HepG2 (cell line): ENCODE measurements at regions not wholly inside any gene's neighbourhood (a gene's known extent, or its start where the extent isn't known, plus 50 kb on each side); places are given as distances from the start of the nearest gene placed in this dataset.

Experiments
- ATAC-seq: fragments of 200-7000 bp; cut with Tn5 transposase; 3 replicates; pipeline ENCODE4 v1.9.1; 2020; ENCODE audit warnings: mild to moderate bottlenecking, moderate library complexity
- BruUV-seq: library from RNA; stranded (reverse); fragments of 400-500 nt; replicated peaks from 2 replicates; lab custom pipeline; 2021; lab: Mats Ljungman, UMichigan
- CTCF ChIA-PET: fragments of 300-600 bp; formaldehyde crosslinking; extraction: SDS; loops from one replicate; lab custom pipeline; 2021; ENCODE audit warnings: low total read pairs, inconsistent platforms, low intra/inter-chr PET ratio; lab: Yijun Ruan, JAX
- POLR2A ChIA-PET: fragments of 350-600 bp; sonication (Branson Sonifier 250); formaldehyde crosslinking; loops from one replicate; lab custom pipeline; 2020; ENCODE audit warnings: antibody characterized with exemption, inconsistent platforms; lab: Yijun Ruan, JAX
- DNase-seq: peaks from one replicate; pipeline ENCODE4 v3.0.0-alpha.2; 2015; ENCODE audit warnings: low spot score
- FAIRE-seq: peaks from 3 replicates; lab custom pipeline; 2011; peaks lifted over from hg19 to GRCh38; lab: Jason Lieb, UNC
- H2AFZ ChIP-seq: one replicate; pipeline ENCODE4 v1.6.1; 2011; ENCODE audit warnings: low read length, inconsistent platforms
- H3K27ac ChIP-seq: fragments of 300-600 bp; 3 replicates; pipeline ENCODE4 v1.8.0; 2011; ENCODE audit warnings: mixed run types, mild to moderate bottlenecking, mixed read lengths, low read length, inconsistent platforms; ENCODE audit not compliant: insufficient read depth; ENCODE audit errors: extremely low read length
- H3K27me3 ChIP-seq, 2 experiments: fragments of 200-600 bp in 1 of 2; 2 replicates in 1 of 2; 3 replicates in 1 of 2; pipeline versions ENCODE4 v1.6.0 to v1.8.0; 2011; ENCODE audit warnings: low read length in 2 of 2, mild to moderate bottlenecking in 2 of 2, moderate library complexity in 2 of 2, inconsistent platforms in 1 of 2; ENCODE audit not compliant: insufficient read depth in 2 of 2, control insufficient read depth in 1 of 2
- H3K36me3 ChIP-seq, 2 experiments: fragments of 200-600 bp in 1 of 2; replicated peaks in 1 of 2; 2 replicates in 1 of 2; 3 replicates in 1 of 2; pipeline versions ENCODE4 v1.5.1 to v1.8.0; 2011; ENCODE audit warnings: low read length in 2 of 2, inconsistent platforms in 1 of 2; ENCODE audit not compliant: insufficient read depth in 2 of 2, control insufficient read depth in 1 of 2
- H3K4me1 ChIP-seq: 2 replicates; pipeline ENCODE4 v1.5.1; 2012; ENCODE audit warnings: low read length, inconsistent platforms; ENCODE audit not compliant: insufficient read depth
- H3K4me2 ChIP-seq: 2 replicates; pipeline ENCODE4 v1.6.0; 2011; ENCODE audit warnings: low read depth, low read length, inconsistent platforms
- H3K4me3 ChIP-seq, 3 experiments: fragments of 200-600 bp in 1 of 3; sonication (generic), shearing (Covaris generic) in 1 of 3; replicated peaks in 1 of 3; 2 replicates each; pipeline ENCODE4 v1.5.1; 2011 to 2016; ENCODE audit warnings: low read length in 3 of 3, inconsistent platforms in 2 of 3, low read depth in 2 of 3, mild to moderate bottlenecking in 2 of 3, control low read depth in 1 of 3, mixed read lengths in 1 of 3; ENCODE audit not compliant: insufficient read depth in 1 of 3
- H3K79me2 ChIP-seq: one replicate; pipeline ENCODE4 v1.6.1; 2011; ENCODE audit warnings: low read length, inconsistent platforms; ENCODE audit not compliant: insufficient read depth
- H3K9ac ChIP-seq: 2 replicates; pipeline ENCODE4 v1.6.0; 2011; ENCODE audit warnings: mild to moderate bottlenecking, low read depth, low read length, inconsistent platforms; ENCODE audit not compliant: insufficient read depth
- H3K9me3 ChIP-seq: 2 replicates; pipeline ENCODE4 v1.5.1; 2012; ENCODE audit warnings: mild to moderate bottlenecking, low read length
- H4K20me1 ChIP-seq: 2 replicates; pipeline ENCODE4 v1.6.0; 2011; ENCODE audit warnings: inconsistent platforms, mild to moderate bottlenecking, low read length, moderate library complexity; ENCODE audit not compliant: insufficient read depth
- ARID3A ChIP-seq: IDR thresholded peaks from 2 replicates; pipeline ENCODE4 v1.6.1; 2012; ENCODE audit warnings: low read depth, low read length, improper control_type of control experiment
- MLXIP ChIP-seq: sonication (generic); formaldehyde crosslinking; IDR thresholded peaks from 2 replicates; pipeline ENCODE4 v1.9.0; 2021; ENCODE audit warnings: missing genetic modification reagents, borderline replicate concordance
- NFRKB ChIP-seq: fragments of 450-650 bp; IDR thresholded peaks from 2 replicates; pipeline ENCODE4 v1.6.1; 2017
- ONECUT2 ChIP-seq: sonication (generic); formaldehyde crosslinking; IDR thresholded peaks from 2 replicates; pipeline ENCODE4 v1.4.0; 2020; ENCODE audit warnings: missing genetic modification reagents
- POLR2AphosphoS2 ChIP-seq: IDR thresholded peaks from 2 replicates; pipeline ENCODE4 v1.6.1; 2011; ENCODE audit warnings: low read depth, low read length, improper control_type of control experiment
- SNAI1 ChIP-seq: sonication (generic); formaldehyde crosslinking; IDR thresholded peaks from 2 replicates; pipeline ENCODE4 v1.5.0; 2020; ENCODE audit warnings: mild to moderate bottlenecking, missing genetic modification reagents, borderline replicate concordance
- UBTF ChIP-seq: sonication (generic); formaldehyde crosslinking; IDR thresholded peaks from 2 replicates; pipeline ENCODE4 v1.4.0; 2020; ENCODE audit warnings: mild to moderate bottlenecking, missing genetic modification reagents
- USF2 ChIP-seq, 2 experiments: sonication (generic) in 1 of 2; formaldehyde crosslinking in 1 of 2; IDR thresholded peaks; 2 replicates each; pipeline versions ENCODE4 v1.5.1 to v1.6.1; 2011 to 2020; ENCODE audit warnings: borderline replicate concordance in 1 of 2, low read depth in 1 of 2, low read length in 1 of 2, mild to moderate bottlenecking in 1 of 2, missing genetic modification reagents in 1 of 2, moderate library complexity in 1 of 2
- ZBTB7B ChIP-seq: sonication (generic); formaldehyde crosslinking; IDR thresholded peaks from 2 replicates; pipeline ENCODE4 v1.4.0; 2020; ENCODE audit warnings: missing genetic modification reagents
- ZMAT3 ChIP-seq: sonication (generic); formaldehyde crosslinking; conservative IDR thresholded peaks from 2 replicates; pipeline ENCODE4 v1.7.0; 2021; ENCODE audit warnings: missing genetic modification reagents
- ZNF510 ChIP-seq: sonication (generic); formaldehyde crosslinking; IDR thresholded peaks from 2 replicates; pipeline ENCODE4 v1.4.0; 2020; ENCODE audit warnings: low read depth, mild to moderate bottlenecking, missing genetic modification reagents
- ZNF597 ChIP-seq: sonication (generic); formaldehyde crosslinking; IDR thresholded peaks from 2 replicates; pipeline ENCODE4 v1.5.0; 2020; ENCODE audit warnings: missing genetic modification reagents
- ZNF615 ChIP-seq: sonication (generic); formaldehyde crosslinking; IDR thresholded peaks from 2 replicates; pipeline ENCODE4 v1.5.0; 2020; ENCODE audit warnings: mild to moderate bottlenecking, missing genetic modification reagents, borderline replicate concordance
- ZSCAN9 ChIP-seq: IDR thresholded peaks from 2 replicates; pipeline ENCODE4 v1.6.1; 2016; ENCODE audit warnings: borderline replicate concordance
- WGBS: methylation state at CpG from one replicate; pipeline ENCODE4 v1.1.6; 2017; ENCODE audit warnings: low lambda C conversion rate; 5-methylcytosine and 5-hydroxymethylcytosine counted together
- in situ Hi-C: cut with HindIII; loops from 2 replicates; pipeline ENCODE4 v1.10.0; 2017; ENCODE audit warnings: low pct_unique_long_range_greater_than_20kb; ENCODE audit not compliant: extremely low pct_ligation_motif_present
- intact Hi-C: fragments of 100-400 bp; cut with micrococcal nuclease; formaldehyde crosslinking; loops from one replicate; pipeline ENCODE4 v1.10.0; 2022; ENCODE audit not compliant: unreplicated experiment

GRCh38 chr13:106810069-106810468 lies 242.1 kb upstream of the ARGLU1 start:
- POLR2A ChIA-PET, result no interaction called here
- no TSS peak for BruUV-seq
- CTCF ChIA-PET, result no interaction called here
- ATAC-seq (no peak), FAIRE-seq (no peak), DNase-seq (no peak)
- Histone ChIP-seq H3K9me3 (no peaks in the 10 kb centered on the region), H3K27ac (no peak overlapping the region), H3K9ac (no peak overlapping the region), H2AFZ (no peak overlapping the region), H3K27me3 (no peaks in the 10 kb centered on the region), H3K36me3 (no peaks in the 10 kb centered on the region), H3K79me2 (no peaks in the 10 kb centered on the region), H3K4me2 (no peak overlapping the region), H3K4me1 (no peaks in the 10 kb centered on the region), H3K4me3 (no peak overlapping the region), H4K20me1 (no peaks in the 10 kb centered on the region)
- intact Hi-C loops (no loop called here), in situ Hi-C loops (no loop called here)
- no peak for TF ChIP-seq MLXIP (CRISPR knock-in tag)
- TF ChIP-seq ONECUT2 (CRISPR knock-in tag), result no peak
- no peak for TF ChIP-seq ZNF597 (CRISPR knock-in tag)
- TF ChIP-seq USF2 (IDR thresholded peaks at IDR 0.05; ENCODE audit: low read depth, low read length), result no peak
- no peak for TF ChIP-seq USF2 (CRISPR knock-in tag; IDR thresholded peaks at IDR 0.05; ENCODE audit: borderline replicate concordance)
- TF ChIP-seq ZNF615 (CRISPR knock-in tag), result no peak
- TF ChIP-seq POLR2AphosphoS2, result no peak
- TF ChIP-seq ARID3A, result no peak
- TF ChIP-seq NFRKB, result no peak
- no peak for TF ChIP-seq SNAI1 (CRISPR knock-in tag)
- no peak for TF ChIP-seq ZSCAN9 (CRISPR knock-in tag)
- TF ChIP-seq UBTF, result no peak
- TF ChIP-seq ZMAT3, result no peak
- no peak for TF ChIP-seq ZNF510
- no peak for TF ChIP-seq ZBTB7B (CRISPR knock-in tag)
- 14% methylated on average over 3 of the region's 3 CpGs for WGBS
